ENCODE measurements at regions not wholly inside any gene's neighbourhood (a gene's known extent, or its start where the extent isn't known, plus 50 kb on each side); places are given as distances from the start of the nearest gene placed in this dataset.

DNA sequence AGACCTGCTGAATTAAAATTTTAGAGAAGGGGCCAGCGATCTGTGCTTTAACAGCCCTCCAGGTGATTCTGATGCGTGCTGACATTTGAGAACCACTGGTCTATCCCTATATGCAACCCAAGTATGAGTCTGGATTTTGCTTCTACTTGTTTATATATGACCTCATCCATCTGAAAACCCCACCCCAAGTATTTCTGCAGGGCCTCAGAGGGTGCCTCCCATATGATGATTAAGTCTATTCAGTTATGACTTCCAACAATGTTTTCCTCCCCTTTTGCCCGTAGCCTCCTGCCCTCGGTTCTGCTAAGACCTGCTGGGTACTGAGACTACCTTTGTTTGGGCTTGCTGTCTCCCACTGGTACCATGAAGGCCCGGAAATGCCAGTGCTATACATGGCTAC, 376.0 kb upstream of the SMARCA2 start:
- no peak overlapping the region for H3K4me3 ChIP-seq (ENCODE audit: insufficient read length, low read depth)
- H3K4me1 ChIP-seq (ENCODE audit: insufficient read depth, insufficient read length): no peaks in the 10 kb centered on the region
- no peaks in the 10 kb centered on the region for H3K36me3 ChIP-seq (ENCODE audit: insufficient read depth, insufficient read length, low read length)
- TF ChIP-seq YY1 (IDR thresholded peaks at IDR 0.05; ENCODE audit: insufficient read depth, insufficient read length): no peak
- TF ChIP-seq SUZ12 (IDR thresholded peaks at IDR 0.05; ENCODE audit: extremely low read depth, insufficient read depth, insufficient read length): no peak
- TF ChIP-seq ZNF274 (IDR thresholded peaks at IDR 0.05; ENCODE audit: low read depth, low read length): no peak
- H3K9me3 ChIP-seq (ENCODE audit: insufficient read depth, low read length): no peaks in the 10 kb centered on the region
- DNase-seq (ENCODE audit: low read depth, low spot score): no peak
- H3K9ac ChIP-seq (ENCODE audit: insufficient read length, low read depth): no peak overlapping the region
- H3K27me3 ChIP-seq (ENCODE audit: insufficient read depth, insufficient read length): no peaks in the 10 kb centered on the region

DNA sequence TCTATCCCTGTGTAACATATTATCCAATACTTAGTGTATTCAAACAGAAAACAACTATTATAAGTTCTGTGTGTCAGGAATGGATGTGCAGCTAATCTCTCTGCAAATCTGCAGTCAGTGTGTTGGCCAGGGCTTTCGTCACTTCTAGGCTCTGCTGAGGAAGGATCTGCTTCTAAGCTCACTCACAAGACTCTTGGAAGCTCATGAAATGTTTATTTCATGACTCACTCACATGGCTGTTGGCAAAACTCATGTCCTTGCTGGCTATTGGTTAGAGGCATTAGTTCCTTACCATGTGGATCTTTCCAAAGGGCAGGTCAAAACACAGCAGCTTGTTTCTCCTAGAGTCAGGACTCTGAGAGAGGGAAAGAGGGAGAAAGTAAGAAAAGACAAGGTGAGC, 367.4 kb upstream of the SMARCA2 start:
- TF ChIP-seq SUZ12 (IDR thresholded peaks at IDR 0.05; ENCODE audit: extremely low read depth, insufficient read depth, insufficient read length): no peak
- TF ChIP-seq ZNF274 (IDR thresholded peaks at IDR 0.05; ENCODE audit: low read depth, low read length): no peak
- TF ChIP-seq YY1 (IDR thresholded peaks at IDR 0.05; ENCODE audit: insufficient read depth, insufficient read length): no peak
- H3K36me3 ChIP-seq (ENCODE audit: insufficient read depth, insufficient read length, low read length): no peaks in the 10 kb centered on the region
- no peak overlapping the region for H3K9ac ChIP-seq (ENCODE audit: insufficient read length, low read depth)
- H3K4me1 ChIP-seq (ENCODE audit: insufficient read depth, insufficient read length): no peaks in the 10 kb centered on the region
- no peak for DNase-seq (ENCODE audit: low read depth, low spot score)
- no peaks in the 10 kb centered on the region for H3K27me3 ChIP-seq (ENCODE audit: insufficient read depth, insufficient read length)
- no peak overlapping the region for H3K4me3 ChIP-seq (ENCODE audit: insufficient read length, low read depth)
- H3K9me3 ChIP-seq (ENCODE audit: insufficient read depth, low read length): no peaks in the 10 kb centered on the region

DNA sequence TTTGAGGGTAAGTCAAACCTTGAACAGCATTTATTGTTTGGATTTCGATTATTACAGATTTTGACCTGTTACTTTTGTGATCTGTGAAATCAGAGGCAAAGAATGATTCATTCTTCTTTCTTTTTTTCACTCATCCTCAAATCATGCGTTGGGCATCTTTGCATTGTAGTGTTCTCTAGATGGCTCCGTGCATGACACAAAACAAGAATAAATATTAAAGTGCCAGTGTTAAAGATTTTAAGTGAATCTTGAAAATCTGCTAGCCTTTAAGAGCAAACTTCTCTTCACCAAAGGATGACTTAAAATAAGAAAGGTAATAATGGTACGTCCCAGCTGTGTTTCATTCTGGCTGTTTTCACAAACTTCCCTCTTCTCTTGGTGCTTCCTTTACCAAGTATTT, 361.9 kb upstream of the SMARCA2 start:
- TF ChIP-seq SUZ12 (IDR thresholded peaks at IDR 0.05; ENCODE audit: extremely low read depth, insufficient read depth, insufficient read length) (no peak), YY1 (IDR thresholded peaks at IDR 0.05; ENCODE audit: insufficient read depth, insufficient read length) (no peak), ZNF274 (IDR thresholded peaks at IDR 0.05; ENCODE audit: low read depth, low read length) (no peak)
- H3K27me3 ChIP-seq (ENCODE audit: insufficient read depth, insufficient read length): no peaks in the 10 kb centered on the region
- H3K36me3 ChIP-seq (ENCODE audit: insufficient read depth, insufficient read length, low read length): no peaks in the 10 kb centered on the region
- no peaks in the 10 kb centered on the region for H3K4me1 ChIP-seq (ENCODE audit: insufficient read depth, insufficient read length)
- H3K4me3 ChIP-seq (ENCODE audit: insufficient read length, low read depth): no peak overlapping the region
- DNase-seq (ENCODE audit: low read depth, low spot score): no peak
- H3K9ac ChIP-seq (ENCODE audit: insufficient read length, low read depth): no peak overlapping the region
- no peaks in the 10 kb centered on the region for H3K9me3 ChIP-seq (ENCODE audit: insufficient read depth, low read length)

DNA sequence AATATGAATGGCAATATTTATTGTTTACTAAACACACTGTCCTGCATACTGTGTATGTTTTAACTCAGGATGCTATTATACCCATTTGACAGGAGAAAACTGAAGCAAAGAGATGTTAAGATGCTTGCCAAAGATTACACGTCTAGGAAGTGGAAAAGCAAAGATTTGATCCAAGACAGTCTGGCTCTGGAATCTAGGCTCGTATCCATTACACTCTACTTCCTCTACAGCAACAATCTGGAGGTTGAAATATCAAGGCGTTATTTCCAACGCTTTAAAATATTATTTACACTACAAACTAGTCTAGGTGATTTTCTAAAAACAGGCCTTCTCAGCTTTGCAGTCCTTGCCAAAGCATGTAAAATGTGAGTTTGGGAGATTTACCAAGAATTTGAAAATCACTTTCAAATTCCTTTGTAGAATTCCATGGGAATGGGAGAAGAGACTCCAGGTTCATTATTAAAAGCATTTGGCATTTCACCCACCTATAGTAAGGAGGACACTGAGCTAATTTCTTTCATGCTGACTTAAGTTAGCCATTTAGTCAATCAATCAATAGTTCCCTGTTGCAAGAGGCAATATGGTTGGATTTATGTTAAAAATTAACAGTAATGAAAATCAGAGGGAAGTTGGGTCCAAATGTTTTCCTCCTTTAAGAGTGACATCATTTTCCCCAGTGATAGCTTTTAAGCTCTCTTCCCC, 356.3 kb upstream of the SMARCA2 start:
- H3K36me3 ChIP-seq (ENCODE audit: insufficient read depth, insufficient read length, low read length): no peaks in the 10 kb centered on the region
- H3K27me3 ChIP-seq (ENCODE audit: insufficient read depth, insufficient read length): no peaks in the 10 kb centered on the region
- no peaks in the 10 kb centered on the region for H3K4me1 ChIP-seq (ENCODE audit: insufficient read depth, insufficient read length)
- no peak for TF ChIP-seq YY1 (IDR thresholded peaks at IDR 0.05; ENCODE audit: insufficient read depth, insufficient read length)
- no peak for TF ChIP-seq ZNF274 (IDR thresholded peaks at IDR 0.05; ENCODE audit: low read depth, low read length)
- no peak for TF ChIP-seq SUZ12 (IDR thresholded peaks at IDR 0.05; ENCODE audit: extremely low read depth, insufficient read depth, insufficient read length)
- no peak for DNase-seq (ENCODE audit: low read depth, low spot score)
- H3K9me3 ChIP-seq (ENCODE audit: insufficient read depth, low read length): 0 out of 2 replicates have a peak, but pooled peaks cover under 1% of the 10 kb centered on the region
- H3K4me3 ChIP-seq (ENCODE audit: insufficient read length, low read depth): no peak overlapping the region
- H3K9ac ChIP-seq (ENCODE audit: insufficient read length, low read depth): no peak overlapping the region

DNA sequence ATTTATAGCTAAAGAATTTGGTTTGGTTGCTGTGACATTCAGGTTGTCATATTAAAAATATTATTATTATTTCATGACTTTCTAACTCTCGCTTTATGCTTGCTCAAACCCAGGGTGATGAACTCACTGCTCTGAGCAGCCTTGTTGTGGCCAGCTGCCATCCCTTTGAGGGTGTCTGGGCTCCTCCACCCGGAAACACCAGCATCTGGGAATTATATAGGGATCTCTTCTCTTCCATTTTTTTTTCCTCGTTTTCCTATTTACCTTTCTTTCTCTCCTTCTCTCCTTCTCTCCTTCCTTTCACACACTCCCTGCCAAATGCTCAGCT, 355.8 kb upstream of the SMARCA2 start:
- H3K36me3 ChIP-seq (ENCODE audit: insufficient read depth, insufficient read length, low read length): no peaks in the 10 kb centered on the region
- no peak overlapping the region for H3K4me3 ChIP-seq (ENCODE audit: insufficient read length, low read depth)
- H3K27me3 ChIP-seq (ENCODE audit: insufficient read depth, insufficient read length): no peaks in the 10 kb centered on the region
- DNase-seq (ENCODE audit: low read depth, low spot score): no peak
- no peaks in the 10 kb centered on the region for H3K4me1 ChIP-seq (ENCODE audit: insufficient read depth, insufficient read length)
- peaks cover 6% of the 10 kb centered on the region; the same call in 1 of the 2 replicates for H3K9me3 ChIP-seq (ENCODE audit: insufficient read depth, low read length)
- H3K9ac ChIP-seq (ENCODE audit: insufficient read length, low read depth): no peak overlapping the region
- TF ChIP-seq ZNF274 (IDR thresholded peaks at IDR 0.05; ENCODE audit: low read depth, low read length): no peak
- TF ChIP-seq SUZ12 (IDR thresholded peaks at IDR 0.05; ENCODE audit: extremely low read depth, insufficient read depth, insufficient read length): no peak
- no peak for TF ChIP-seq YY1 (IDR thresholded peaks at IDR 0.05; ENCODE audit: insufficient read depth, insufficient read length)

DNA sequence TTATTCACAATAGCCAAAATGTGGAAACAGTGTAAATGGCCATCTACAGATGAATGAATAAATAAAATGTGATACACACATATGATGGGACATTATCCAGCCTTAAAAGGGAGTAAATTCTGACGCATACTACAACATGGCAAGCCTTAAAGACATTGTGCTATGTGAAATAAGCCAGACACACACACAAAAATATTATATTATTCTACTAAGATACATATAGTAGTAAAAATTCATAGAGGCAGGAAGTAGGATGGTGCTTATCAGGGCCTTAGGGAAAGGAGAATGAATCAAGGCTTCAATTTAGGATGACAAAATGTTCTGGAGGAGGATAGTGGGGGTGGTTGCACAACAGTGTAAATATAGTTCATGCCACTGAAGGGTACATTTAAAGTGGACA, 346.7 kb upstream of the SMARCA2 start:
- no peaks in the 10 kb centered on the region for H3K4me1 ChIP-seq (ENCODE audit: insufficient read depth, insufficient read length)
- H3K36me3 ChIP-seq (ENCODE audit: insufficient read depth, insufficient read length, low read length): no peaks in the 10 kb centered on the region
- no peak overlapping the region for H3K4me3 ChIP-seq (ENCODE audit: insufficient read length, low read depth)
- no peaks in the 10 kb centered on the region for H3K27me3 ChIP-seq (ENCODE audit: insufficient read depth, insufficient read length)
- H3K9me3 ChIP-seq (ENCODE audit: insufficient read depth, low read length): peaks cover 24% of the 10 kb centered on the region
- DNase-seq (ENCODE audit: low read depth, low spot score): no peak
- TF ChIP-seq SUZ12 (IDR thresholded peaks at IDR 0.05; ENCODE audit: extremely low read depth, insufficient read depth, insufficient read length): no peak
- no peak for TF ChIP-seq YY1 (IDR thresholded peaks at IDR 0.05; ENCODE audit: insufficient read depth, insufficient read length)
- TF ChIP-seq ZNF274 (IDR thresholded peaks at IDR 0.05; ENCODE audit: low read depth, low read length): no peak
- no peak overlapping the region for H3K9ac ChIP-seq (ENCODE audit: insufficient read length, low read depth)

DNA sequence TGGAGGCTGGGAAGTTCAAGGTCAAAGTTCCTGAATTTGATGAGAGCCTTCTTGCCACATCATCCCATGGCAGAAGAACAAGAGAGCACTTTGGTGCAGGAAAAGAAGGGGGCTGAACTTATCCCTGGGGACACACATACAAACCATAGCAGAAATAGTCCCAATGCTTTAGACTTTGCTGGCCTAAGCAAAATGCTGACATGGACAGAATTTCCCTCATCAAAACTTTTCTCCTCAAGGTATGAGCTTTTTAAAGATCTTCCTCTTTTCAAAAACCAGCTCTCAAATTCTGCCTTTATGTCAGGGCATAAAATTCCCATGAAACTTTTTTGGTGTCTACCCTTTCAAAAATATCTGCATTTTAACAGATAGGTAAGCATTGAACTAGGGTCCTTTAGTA, 341.8 kb upstream of the SMARCA2 start:
- TF ChIP-seq YY1 (IDR thresholded peaks at IDR 0.05; ENCODE audit: insufficient read depth, insufficient read length) (no peak), SUZ12 (IDR thresholded peaks at IDR 0.05; ENCODE audit: extremely low read depth, insufficient read depth, insufficient read length) (no peak), ZNF274 (IDR thresholded peaks at IDR 0.05; ENCODE audit: low read depth, low read length) (no peak)
- no peaks in the 10 kb centered on the region for H3K9me3 ChIP-seq (ENCODE audit: insufficient read depth, low read length)
- no peak for DNase-seq (ENCODE audit: low read depth, low spot score)
- no peaks in the 10 kb centered on the region for H3K36me3 ChIP-seq (ENCODE audit: insufficient read depth, insufficient read length, low read length)
- no peaks in the 10 kb centered on the region for H3K27me3 ChIP-seq (ENCODE audit: insufficient read depth, insufficient read length)
- no peak overlapping the region for H3K9ac ChIP-seq (ENCODE audit: insufficient read length, low read depth)
- H3K4me1 ChIP-seq (ENCODE audit: insufficient read depth, insufficient read length): no peaks in the 10 kb centered on the region
- no peak overlapping the region for H3K4me3 ChIP-seq (ENCODE audit: insufficient read length, low read depth)

Measured in NT2/D1 (cell line).